SK-N-SH treated with all-trans-retinoic acid at 6 μM for 48 hours (cell line): ENCODE measurements at regions not wholly inside any gene's neighbourhood (a gene's known extent, or its start where the extent isn't known, plus 50 kb on each side); places are given as distances from the start of the nearest gene placed in this dataset.

Source experiments
- ATAC-seq: fragments of 200-7000 bp; cut with Tn5 transposase; 3 replicates; pipeline ENCODE4 v1.9.1; 2020; ENCODE audit warnings: mild to moderate bottlenecking, moderate library complexity
- ARNTL ChIP-seq: fragments of 450-650 bp; formaldehyde crosslinking; IDR thresholded peaks from 2 replicates; pipeline ENCODE4 v1.5.0; 2020; ENCODE audit warnings: low read depth, mild to moderate bottlenecking, moderate library complexity, borderline replicate concordance
- BACH2 ChIP-seq: fragments of 250-450 bp; sonication (Bioruptor Pico); IDR thresholded peaks from 2 replicates; pipeline ENCODE4 v1.9.0; 2021; ENCODE audit warnings: mild to moderate bottlenecking, borderline replicate concordance
- CSDC2 ChIP-seq: fragments of 250-450 bp; sonication (Bioruptor Pico); IDR thresholded peaks from 2 replicates; pipeline ENCODE4 v1.5.0; 2020; ENCODE audit warnings: mild to moderate bottlenecking, moderate library complexity
- ESRRG ChIP-seq: fragments of 250-450 bp; sonication (Bioruptor Pico); IDR thresholded peaks from 2 replicates; pipeline ENCODE4 v1.6.1; 2021; ENCODE audit warnings: mild to moderate bottlenecking
- GLIS3 ChIP-seq: fragments of 250-450 bp; sonication (Bioruptor Pico); IDR thresholded peaks from 2 replicates; pipeline ENCODE4 v1.5.0; 2020; ENCODE audit warnings: mild to moderate bottlenecking, moderate library complexity
- ISL1 ChIP-seq: fragments of 250-450 bp; sonication (Bioruptor Pico); IDR thresholded peaks from 2 replicates; pipeline ENCODE4 v2.1.2; 2022; ENCODE audit warnings: mild to moderate bottlenecking, moderate library complexity
- OSR1 ChIP-seq: fragments of 250-450 bp; sonication (Bioruptor Pico); IDR thresholded peaks from 2 replicates; pipeline ENCODE4 v1.8.0; 2022; ENCODE audit warnings: moderate library complexity, mild to moderate bottlenecking, inconsistent platforms
- PPARA ChIP-seq: fragments of 250-450 bp; sonication (Bioruptor Pico); IDR thresholded peaks from 2 replicates; pipeline ENCODE4 v1.5.0; 2020; ENCODE audit warnings: mild to moderate bottlenecking, borderline replicate concordance
- RARB ChIP-seq: fragments of 250-450 bp; sonication (Bioruptor Pico); IDR thresholded peaks from 2 replicates; pipeline ENCODE4 v1.8.0; 2021; ENCODE audit warnings: mild to moderate bottlenecking, moderate library complexity
- SNAI2 ChIP-seq: fragments of 250-450 bp; sonication (Bioruptor Pico); IDR thresholded peaks from 2 replicates; pipeline ENCODE4 v1.5.0; 2020; ENCODE audit warnings: mild to moderate bottlenecking, moderate library complexity
- TCF4 ChIP-seq: fragments of 250-450 bp; sonication (Bioruptor Pico); IDR thresholded peaks from 2 replicates; pipeline ENCODE4 v1.8.0; 2021; ENCODE audit warnings: mild to moderate bottlenecking, moderate library complexity, borderline replicate concordance
- TOX ChIP-seq: fragments of 250-450 bp; sonication (Bioruptor Pico); IDR thresholded peaks from 2 replicates; pipeline ENCODE4 v1.8.0; 2021; ENCODE audit warnings: mild to moderate bottlenecking, moderate library complexity, borderline replicate concordance
- ZC3H10 ChIP-seq: fragments of 250-450 bp; sonication (Bioruptor Pico); IDR thresholded peaks from 2 replicates; pipeline ENCODE4 v1.5.1; 2021; ENCODE audit warnings: mild to moderate bottlenecking, moderate library complexity
- ZFP3 ChIP-seq: fragments of 250-450 bp; sonication (Bioruptor Pico); IDR thresholded peaks from 2 replicates; pipeline ENCODE4 v1.5.0; 2020; ENCODE audit warnings: mild to moderate bottlenecking, moderate library complexity
- ZFP30 ChIP-seq: fragments of 450-650 bp; formaldehyde crosslinking; IDR thresholded peaks from 2 replicates; pipeline ENCODE4 v1.5.0; 2022; ENCODE audit warnings: mild to moderate bottlenecking, moderate library complexity
- ZNF70 ChIP-seq: fragments of 450-650 bp; formaldehyde crosslinking; IDR thresholded peaks from 2 replicates; pipeline ENCODE4 v1.5.0; 2020; ENCODE audit warnings: mild to moderate bottlenecking, moderate library complexity
- ZNF8 ChIP-seq: fragments of 450-650 bp; formaldehyde crosslinking; IDR thresholded peaks from 2 replicates; pipeline ENCODE4 v1.5.0; 2020; ENCODE audit warnings: mild to moderate bottlenecking, moderate library complexity
- TF ChIP-seq, protein P1 (sequence below): fragments of 250-450 bp; sonication (Bioruptor Pico); IDR thresholded peaks from 2 replicates; pipeline ENCODE4 v1.5.1; 2021; ENCODE audit warnings: mild to moderate bottlenecking, moderate library complexity
- TF ChIP-seq, protein P2 (sequence below): fragments of 250-450 bp; sonication (Bioruptor Pico); IDR thresholded peaks from 2 replicates; pipeline ENCODE4 v1.5.1; 2020; ENCODE audit warnings: low read depth, mild to moderate bottlenecking, moderate library complexity
- TF ChIP-seq, protein P3 (sequence below): fragments of 250-450 bp; sonication (Bioruptor Pico); IDR thresholded peaks from 2 replicates; pipeline ENCODE4 v1.8.0; 2021; ENCODE audit warnings: low read depth, mild to moderate bottlenecking, moderate library complexity, borderline replicate concordance
- TF ChIP-seq, protein P4 (sequence below): fragments of 250-450 bp; sonication (Bioruptor Pico); IDR thresholded peaks from 2 replicates; pipeline ENCODE4 v1.5.0; 2020; ENCODE audit warnings: mild to moderate bottlenecking, moderate library complexity

DNA sequence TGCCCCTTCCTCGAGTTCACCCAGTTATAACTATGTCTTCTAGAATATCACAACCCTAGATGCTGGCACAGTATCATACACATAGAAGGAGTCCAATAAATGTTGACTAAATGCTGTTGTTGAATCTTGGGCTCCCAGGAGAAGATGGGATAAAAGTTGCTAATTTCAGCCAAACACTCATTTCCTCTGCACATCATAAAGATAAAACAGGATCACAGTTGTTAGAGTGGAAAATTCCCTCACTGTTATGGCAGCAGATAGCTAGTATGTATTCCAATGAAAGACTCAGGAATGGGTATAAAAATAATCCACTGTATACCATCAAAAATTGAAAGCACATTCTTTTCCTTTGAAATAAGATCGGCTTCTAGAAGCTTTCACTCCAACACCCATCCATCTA lies 294.9 kb upstream of the TSHZ2 start:
- TF ChIP-seq BACH2 (CRISPR knock-in tag), result no peak
- TF ChIP-seq ZFP3 (CRISPR knock-in tag), result no peak
- TF ChIP-seq PPARA, result no peak
- no peak for TF ChIP-seq RARB
- TF ChIP-seq CSDC2 (CRISPR knock-in tag), result no peak
- no peak for TF ChIP-seq ZC3H10 (CRISPR knock-in tag)
- TF ChIP-seq GLIS3, result no peak
- TF ChIP-seq ARNTL (CRISPR knock-in tag), result no peak
- TF ChIP-seq ZFP30, result no peak
- TF ChIP-seq ISL1 (CRISPR knock-in tag), result no peak
- TF ChIP-seq, protein P1, sequence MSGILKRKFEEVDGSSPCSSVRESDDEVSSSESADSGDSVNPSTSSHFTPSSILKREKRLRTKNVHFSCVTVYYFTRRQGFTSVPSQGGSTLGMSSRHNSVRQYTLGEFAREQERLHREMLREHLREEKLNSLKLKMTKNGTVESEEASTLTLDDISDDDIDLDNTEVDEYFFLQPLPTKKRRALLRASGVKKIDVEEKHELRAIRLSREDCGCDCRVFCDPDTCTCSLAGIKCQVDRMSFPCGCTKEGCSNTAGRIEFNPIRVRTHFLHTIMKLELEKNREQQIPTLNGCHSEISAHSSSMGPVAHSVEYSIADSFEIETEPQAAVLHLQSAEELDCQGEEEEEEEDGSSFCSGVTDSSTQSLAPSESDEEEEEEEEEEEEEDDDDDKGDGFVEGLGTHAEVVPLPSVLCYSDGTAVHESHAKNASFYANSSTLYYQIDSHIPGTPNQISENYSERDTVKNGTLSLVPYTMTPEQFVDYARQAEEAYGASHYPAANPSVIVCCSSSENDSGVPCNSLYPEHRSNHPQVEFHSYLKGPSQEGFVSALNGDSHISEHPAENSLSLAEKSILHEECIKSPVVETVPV (CRISPR knock-in tag), result no peak
- TF ChIP-seq ESRRG (CRISPR knock-in tag), result no peak
- TF ChIP-seq, protein P2, sequence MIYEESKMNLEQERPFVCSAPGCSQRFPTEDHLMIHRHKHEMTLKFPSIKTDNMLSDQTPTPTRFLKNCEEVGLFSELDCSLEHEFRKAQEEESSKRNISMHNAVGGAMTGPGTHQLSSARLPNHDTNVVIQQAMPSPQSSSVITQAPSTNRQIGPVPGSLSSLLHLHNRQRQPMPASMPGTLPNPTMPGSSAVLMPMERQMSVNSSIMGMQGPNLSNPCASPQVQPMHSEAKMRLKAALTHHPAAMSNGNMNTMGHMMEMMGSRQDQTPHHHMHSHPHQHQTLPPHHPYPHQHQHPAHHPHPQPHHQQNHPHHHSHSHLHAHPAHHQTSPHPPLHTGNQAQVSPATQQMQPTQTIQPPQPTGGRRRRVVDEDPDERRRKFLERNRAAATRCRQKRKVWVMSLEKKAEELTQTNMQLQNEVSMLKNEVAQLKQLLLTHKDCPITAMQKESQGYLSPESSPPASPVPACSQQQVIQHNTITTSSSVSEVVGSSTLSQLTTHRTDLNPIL (CRISPR knock-in tag), result no peak
- no peak for TF ChIP-seq OSR1 (CRISPR knock-in tag)
- no peak for TF ChIP-seq ZNF8 (CRISPR knock-in tag)
- TF ChIP-seq, protein P3, sequence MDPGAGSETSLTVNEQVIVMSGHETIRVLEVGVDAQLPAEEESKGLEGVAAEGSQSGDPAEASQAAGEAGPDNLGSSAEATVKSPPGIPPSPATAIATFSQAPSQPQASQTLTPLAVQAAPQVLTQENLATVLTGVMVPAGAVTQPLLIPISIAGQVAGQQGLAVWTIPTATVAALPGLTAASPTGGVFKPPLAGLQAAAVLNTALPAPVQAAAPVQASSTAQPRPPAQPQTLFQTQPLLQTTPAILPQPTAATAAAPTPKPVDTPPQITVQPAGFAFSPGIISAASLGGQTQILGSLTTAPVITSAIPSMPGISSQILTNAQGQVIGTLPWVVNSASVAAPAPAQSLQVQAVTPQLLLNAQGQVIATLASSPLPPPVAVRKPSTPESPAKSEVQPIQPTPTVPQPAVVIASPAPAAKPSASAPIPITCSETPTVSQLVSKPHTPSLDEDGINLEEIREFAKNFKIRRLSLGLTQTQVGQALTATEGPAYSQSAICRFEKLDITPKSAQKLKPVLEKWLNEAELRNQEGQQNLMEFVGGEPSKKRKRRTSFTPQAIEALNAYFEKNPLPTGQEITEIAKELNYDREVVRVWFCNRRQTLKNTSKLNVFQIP (CRISPR knock-in tag), result no peak
- TF ChIP-seq TOX, result no peak
- TF ChIP-seq, protein P4, sequence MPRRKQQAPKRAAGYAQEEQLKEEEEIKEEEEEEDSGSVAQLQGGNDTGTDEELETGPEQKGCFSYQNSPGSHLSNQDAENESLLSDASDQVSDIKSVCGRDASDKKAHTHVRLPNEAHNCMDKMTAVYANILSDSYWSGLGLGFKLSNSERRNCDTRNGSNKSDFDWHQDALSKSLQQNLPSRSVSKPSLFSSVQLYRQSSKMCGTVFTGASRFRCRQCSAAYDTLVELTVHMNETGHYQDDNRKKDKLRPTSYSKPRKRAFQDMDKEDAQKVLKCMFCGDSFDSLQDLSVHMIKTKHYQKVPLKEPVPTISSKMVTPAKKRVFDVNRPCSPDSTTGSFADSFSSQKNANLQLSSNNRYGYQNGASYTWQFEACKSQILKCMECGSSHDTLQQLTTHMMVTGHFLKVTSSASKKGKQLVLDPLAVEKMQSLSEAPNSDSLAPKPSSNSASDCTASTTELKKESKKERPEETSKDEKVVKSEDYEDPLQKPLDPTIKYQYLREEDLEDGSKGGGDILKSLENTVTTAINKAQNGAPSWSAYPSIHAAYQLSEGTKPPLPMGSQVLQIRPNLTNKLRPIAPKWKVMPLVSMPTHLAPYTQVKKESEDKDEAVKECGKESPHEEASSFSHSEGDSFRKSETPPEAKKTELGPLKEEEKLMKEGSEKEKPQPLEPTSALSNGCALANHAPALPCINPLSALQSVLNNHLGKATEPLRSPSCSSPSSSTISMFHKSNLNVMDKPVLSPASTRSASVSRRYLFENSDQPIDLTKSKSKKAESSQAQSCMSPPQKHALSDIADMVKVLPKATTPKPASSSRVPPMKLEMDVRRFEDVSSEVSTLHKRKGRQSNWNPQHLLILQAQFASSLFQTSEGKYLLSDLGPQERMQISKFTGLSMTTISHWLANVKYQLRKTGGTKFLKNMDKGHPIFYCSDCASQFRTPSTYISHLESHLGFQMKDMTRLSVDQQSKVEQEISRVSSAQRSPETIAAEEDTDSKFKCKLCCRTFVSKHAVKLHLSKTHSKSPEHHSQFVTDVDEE, result no peak
- TF ChIP-seq, all 23 proteins: peak for 0
- no peak for ATAC-seq

DNA sequence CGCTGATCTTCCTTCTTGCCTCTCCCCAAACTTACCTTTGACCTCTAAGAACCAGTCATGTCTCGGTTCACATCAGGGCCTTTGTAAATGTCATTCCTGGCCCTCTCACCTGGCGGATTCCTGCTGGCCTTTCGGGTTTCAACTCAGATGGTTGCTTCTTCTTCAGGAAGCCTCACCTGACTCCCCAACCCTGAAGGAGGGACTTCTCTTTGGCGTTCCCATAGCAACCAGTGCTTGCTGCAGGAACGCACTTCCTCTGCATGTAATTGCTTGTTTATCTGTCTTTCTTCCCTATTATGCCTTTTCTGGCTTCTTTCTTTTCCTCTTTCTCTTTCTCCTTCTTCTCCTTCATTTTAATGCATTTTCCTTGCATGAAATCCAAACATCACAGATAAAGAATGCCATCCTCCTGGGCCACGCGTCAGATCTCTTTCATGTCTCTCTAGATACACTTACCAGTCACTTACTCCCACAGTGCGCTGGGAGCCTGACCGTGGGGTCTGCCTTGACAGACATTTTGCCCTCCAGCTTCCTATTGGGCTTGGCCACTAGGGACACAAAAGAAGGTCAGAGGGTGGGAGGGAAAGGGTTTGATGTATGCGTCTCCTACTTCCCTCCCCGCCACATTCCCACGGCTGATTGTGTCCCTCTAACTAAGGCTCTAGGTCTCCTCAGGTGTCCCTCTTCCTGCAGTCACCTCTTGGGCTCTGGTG lies 295.7 kb upstream of the TSHZ2 start:
- no peak for ATAC-seq

DNA sequence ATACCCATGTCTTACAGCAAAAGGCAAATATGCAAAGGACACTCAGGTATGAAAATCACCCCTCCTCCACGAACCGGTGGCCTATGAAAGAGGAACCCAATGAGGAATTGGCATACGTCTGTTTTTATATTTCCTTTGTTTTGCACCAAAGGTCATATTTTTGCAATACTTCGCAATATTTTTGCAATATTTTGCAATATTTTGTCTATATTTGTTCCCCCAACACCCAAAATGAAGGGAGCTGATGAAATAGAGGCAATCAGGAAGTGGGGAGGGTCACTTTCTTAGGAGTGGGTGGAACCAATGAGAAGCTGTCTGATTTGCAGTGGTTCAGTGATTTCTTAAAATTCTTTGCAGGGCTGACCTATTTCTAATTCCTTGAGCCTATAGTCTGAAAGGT lies 296.8 kb upstream of the TSHZ2 start:
- no peak for ATAC-seq
- no peak for TF ChIP-seq ZFP30

More for the DNA sequence above, 295.7 kb upstream of the TSHZ2 start:
- no peak for TF ChIP-seq ZFP3 (CRISPR knock-in tag)
- no peak for TF ChIP-seq ESRRG (CRISPR knock-in tag)
- no peak for TF ChIP-seq CSDC2 (CRISPR knock-in tag)
- TF ChIP-seq RARB, result no peak
- no peak for TF ChIP-seq TOX
- no peak for TF ChIP-seq ZFP30
- TF ChIP-seq, protein P2 (CRISPR knock-in tag), result no peak
- no peak for TF ChIP-seq ISL1 (CRISPR knock-in tag)

DNA sequence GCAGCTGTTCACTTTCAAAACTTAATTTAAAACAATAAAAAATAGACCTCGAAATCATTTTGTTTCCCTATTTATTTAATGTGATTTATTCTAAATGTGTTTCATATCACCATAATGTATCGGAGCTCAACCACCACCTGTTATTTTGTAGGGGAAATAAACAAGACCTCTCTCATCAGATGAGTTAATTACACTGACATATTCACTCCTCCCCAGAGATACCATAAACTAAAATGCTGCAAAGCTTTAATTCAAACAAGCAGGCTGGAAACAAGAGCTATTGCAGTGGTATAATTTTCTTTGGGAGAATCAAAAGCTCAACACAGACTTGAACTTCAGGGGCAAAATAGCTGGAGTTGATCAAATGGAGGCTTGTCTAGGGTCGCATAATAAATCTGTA lies 303.5 kb upstream of the TSHZ2 start:
- TF ChIP-seq, protein P1 (CRISPR knock-in tag), result no peak
- TF ChIP-seq GLIS3 (no peak), SNAI2 (no peak), ZNF70 (CRISPR knock-in tag) (no peak), OSR1 (CRISPR knock-in tag) (no peak), TCF4 (no peak)
- no peak for ATAC-seq
